ENCODE measurements at regions not wholly inside any gene's neighbourhood (a gene's known extent, or its start where the extent isn't known, plus 50 kb on each side); places are given as distances from the start of the nearest gene placed in this dataset.
"Not testable (repeated sequence)": the region's sequence is repeated elsewhere in the genome, so short reads cannot be mapped to it uniquely, and the experiment has no call there.

DNA sequence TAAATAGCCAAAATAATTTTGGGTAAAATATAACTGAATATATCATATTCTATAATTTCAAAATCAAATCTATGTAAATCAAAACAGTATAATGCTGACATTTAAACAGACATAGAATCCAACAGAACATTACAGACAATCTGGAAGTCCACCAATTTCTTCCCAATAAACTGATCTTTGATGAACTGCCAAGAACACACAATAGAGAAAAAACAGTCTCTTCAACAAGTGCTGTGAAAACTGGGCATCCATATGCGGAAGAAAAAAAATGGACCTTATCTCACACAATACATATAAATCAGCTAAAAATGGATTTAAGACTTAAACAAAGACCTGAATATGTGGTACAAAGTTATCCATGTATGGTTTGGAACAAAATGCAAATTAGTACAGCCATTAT lies 1022.7 kb downstream of the TMEM121 start (continued):
- TF ChIP-seq, protein P1, sequence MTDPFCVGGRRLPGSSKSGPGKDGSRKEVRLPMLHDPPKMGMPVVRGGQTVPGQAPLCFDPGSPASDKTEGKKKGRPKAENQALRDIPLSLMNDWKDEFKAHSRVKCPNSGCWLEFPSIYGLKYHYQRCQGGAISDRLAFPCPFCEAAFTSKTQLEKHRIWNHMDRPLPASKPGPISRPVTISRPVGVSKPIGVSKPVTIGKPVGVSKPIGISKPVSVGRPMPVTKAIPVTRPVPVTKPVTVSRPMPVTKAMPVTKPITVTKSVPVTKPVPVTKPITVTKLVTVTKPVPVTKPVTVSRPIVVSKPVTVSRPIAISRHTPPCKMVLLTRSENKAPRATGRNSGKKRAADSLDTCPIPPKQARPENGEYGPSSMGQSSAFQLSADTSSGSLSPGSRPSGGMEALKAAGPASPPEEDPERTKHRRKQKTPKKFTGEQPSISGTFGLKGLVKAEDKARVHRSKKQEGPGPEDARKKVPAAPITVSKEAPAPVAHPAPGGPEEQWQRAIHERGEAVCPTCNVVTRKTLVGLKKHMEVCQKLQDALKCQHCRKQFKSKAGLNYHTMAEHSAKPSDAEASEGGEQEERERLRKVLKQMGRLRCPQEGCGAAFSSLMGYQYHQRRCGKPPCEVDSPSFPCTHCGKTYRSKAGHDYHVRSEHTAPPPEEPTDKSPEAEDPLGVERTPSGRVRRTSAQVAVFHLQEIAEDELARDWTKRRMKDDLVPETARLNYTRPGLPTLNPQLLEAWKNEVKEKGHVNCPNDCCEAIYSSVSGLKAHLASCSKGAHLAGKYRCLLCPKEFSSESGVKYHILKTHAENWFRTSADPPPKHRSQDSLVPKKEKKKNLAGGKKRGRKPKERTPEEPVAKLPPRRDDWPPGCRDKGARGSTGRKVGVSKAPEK (CRISPR knock-in tag; IDR thresholded peaks at IDR 0.05; ENCODE audit: borderline replicate concordance), result no peak
- TF ChIP-seq JUNB (CRISPR knock-in tag; IDR thresholded peaks at IDR 0.05; ENCODE audit: borderline replicate concordance) (no peak), ZMAT3 (CRISPR knock-in tag; conservative IDR thresholded peaks at IDR 0.05) (no peak), NR1H2 (CRISPR knock-in tag; IDR thresholded peaks at IDR 0.05; ENCODE audit: borderline replicate concordance, low read depth) (no peak), TOE1 (CRISPR knock-in tag; IDR thresholded peaks at IDR 0.05) (no peak)
- TF ChIP-seq, protein P2, sequence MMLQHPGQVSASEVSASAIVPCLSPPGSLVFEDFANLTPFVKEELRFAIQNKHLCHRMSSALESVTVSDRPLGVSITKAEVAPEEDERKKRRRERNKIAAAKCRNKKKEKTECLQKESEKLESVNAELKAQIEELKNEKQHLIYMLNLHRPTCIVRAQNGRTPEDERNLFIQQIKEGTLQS (CRISPR knock-in tag; IDR thresholded peaks at IDR 0.05), result no peak

DNA sequence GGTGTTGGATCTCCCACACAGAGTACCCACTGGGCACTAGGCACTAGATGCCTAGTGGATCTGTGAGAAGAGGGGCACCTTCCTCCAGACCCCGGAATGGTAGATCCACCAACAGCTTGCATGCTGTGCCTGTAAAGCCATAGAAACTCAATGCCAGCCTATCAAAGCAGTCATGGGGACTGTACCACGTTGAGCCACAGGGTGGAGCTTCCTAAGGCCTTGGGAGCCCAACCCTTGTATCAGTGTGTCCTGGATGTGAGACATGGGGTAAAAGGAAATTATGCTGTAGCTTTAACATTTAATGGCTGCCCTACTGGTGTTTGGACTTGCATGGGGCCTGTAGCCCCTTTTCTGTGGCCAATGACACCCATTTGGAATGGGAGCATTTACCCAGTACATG lies 1024.9 kb downstream of the TMEM121 start:
- Histone ChIP-seq H4K20me1 (ENCODE audit: insufficient read depth, low read length) (no peaks in the 10 kb centered on the region), H2AFZ (ENCODE audit: low read length) (no peak overlapping the region), H3K9me3 (ENCODE audit: low read length) (no peaks in the 10 kb centered on the region), H3K27me3 (ENCODE audit: control insufficient read depth in 1 of 2, insufficient read depth in 2 of 2, low read length in 2 of 2) (no peaks in the 10 kb centered on the region; a peak in 1 of 5 replicates), H3K4me1 (ENCODE audit: insufficient read depth, low read length) (no peaks in the 10 kb centered on the region), H3K79me2 (ENCODE audit: insufficient read depth, low read length) (no peaks in the 10 kb centered on the region), H3K9ac (ENCODE audit: insufficient read depth, low read depth, low read length) (no peak overlapping the region), H3K4me3 (replicated peaks in 1 of 3; ENCODE audit: insufficient read depth in 1 of 3, low read depth in 2 of 3, low read length in 3 of 3) (no peak overlapping the region), H3K36me3 (replicated peaks in 1 of 2; ENCODE audit: control insufficient read depth in 1 of 2, insufficient read depth in 2 of 2, low read length in 2 of 2) (no peaks in the 10 kb centered on the region), H3K27ac (ENCODE audit: extremely low read length, insufficient read depth, low read length) (no peak overlapping the region), H3K4me2 (ENCODE audit: low read depth, low read length) (no peak overlapping the region)
- ChIA-PET CTCF (ENCODE audit: low intra/inter-chr PET ratio, low total read pairs) (no interaction called here), POLR2A (no interaction called here)
- FAIRE-seq (no peak), ATAC-seq (peak; percentile 63), DNase-seq (ENCODE audit: low spot score) (no peak)
- 0% methylated on average over 1 of the region's 2 CpGs for WGBS (ENCODE audit: low lambda C conversion rate)
- in situ Hi-C loops (cut with HindIII; ENCODE audit: extremely low pct_ligation_motif_present, low pct_unique_long_range_greater_than_20kb), result no loop called here
- BruUV-seq (replicated peaks), result no TSS peak
- intact Hi-C loops (cut with micrococcal nuclease; ENCODE audit: unreplicated experiment), result no loop called here
- TF ChIP-seq, protein P3, sequence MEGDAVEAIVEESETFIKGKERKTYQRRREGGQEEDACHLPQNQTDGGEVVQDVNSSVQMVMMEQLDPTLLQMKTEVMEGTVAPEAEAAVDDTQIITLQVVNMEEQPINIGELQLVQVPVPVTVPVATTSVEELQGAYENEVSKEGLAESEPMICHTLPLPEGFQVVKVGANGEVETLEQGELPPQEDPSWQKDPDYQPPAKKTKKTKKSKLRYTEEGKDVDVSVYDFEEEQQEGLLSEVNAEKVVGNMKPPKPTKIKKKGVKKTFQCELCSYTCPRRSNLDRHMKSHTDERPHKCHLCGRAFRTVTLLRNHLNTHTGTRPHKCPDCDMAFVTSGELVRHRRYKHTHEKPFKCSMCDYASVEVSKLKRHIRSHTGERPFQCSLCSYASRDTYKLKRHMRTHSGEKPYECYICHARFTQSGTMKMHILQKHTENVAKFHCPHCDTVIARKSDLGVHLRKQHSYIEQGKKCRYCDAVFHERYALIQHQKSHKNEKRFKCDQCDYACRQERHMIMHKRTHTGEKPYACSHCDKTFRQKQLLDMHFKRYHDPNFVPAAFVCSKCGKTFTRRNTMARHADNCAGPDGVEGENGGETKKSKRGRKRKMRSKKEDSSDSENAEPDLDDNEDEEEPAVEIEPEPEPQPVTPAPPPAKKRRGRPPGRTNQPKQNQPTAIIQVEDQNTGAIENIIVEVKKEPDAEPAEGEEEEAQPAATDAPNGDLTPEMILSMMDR (CRISPR knock-in tag; IDR thresholded peaks at IDR 0.05), result peak; percentile 30; the same call in 1 of the 2 replicates
- TF ChIP-seq ZNF547 (CRISPR knock-in tag; IDR thresholded peaks at IDR 0.05), result no peak

DNA sequence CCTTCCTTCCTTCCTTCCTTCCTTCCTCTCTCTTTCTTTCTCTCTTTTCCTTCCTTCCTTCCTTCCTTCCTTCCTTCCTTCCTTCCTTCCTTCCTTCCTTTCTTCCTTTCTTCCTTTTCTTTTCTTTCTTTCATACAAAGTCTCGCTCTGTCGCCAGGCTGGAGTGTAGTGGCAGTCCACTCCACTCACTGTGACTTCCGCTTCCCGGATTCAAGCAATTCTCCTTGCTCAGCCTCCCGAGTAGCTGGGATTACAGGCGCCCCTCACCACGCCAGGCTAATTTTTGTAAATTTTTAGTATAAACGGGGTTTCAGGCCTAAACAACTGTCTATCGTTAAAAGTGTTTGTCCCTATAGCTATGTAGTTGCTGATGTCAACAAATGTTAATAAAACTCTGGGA lies 1029.8 kb downstream of the TMEM121 start:
- H3K9me3 ChIP-seq (ENCODE audit: low read length); H3K9ac ChIP-seq (ENCODE audit: insufficient read depth, low read depth, low read length); H4K20me1 ChIP-seq (ENCODE audit: insufficient read depth, low read length); H3K27ac ChIP-seq (ENCODE audit: extremely low read length, insufficient read depth, low read length); in situ Hi-C loops (cut with HindIII; ENCODE audit: extremely low pct_ligation_motif_present, low pct_unique_long_range_greater_than_20kb); DNase-seq (ENCODE audit: low spot score); H3K4me3 ChIP-seq (replicated peaks in 1 of 3; ENCODE audit: insufficient read depth in 1 of 3, low read depth in 2 of 3, low read length in 3 of 3); intact Hi-C loops (cut with micrococcal nuclease; ENCODE audit: unreplicated experiment); ATAC-seq; H3K4me1 ChIP-seq (ENCODE audit: insufficient read depth, low read length); CTCF ChIA-PET (ENCODE audit: low intra/inter-chr PET ratio, low total read pairs); POLR2A ChIA-PET; H3K27me3 ChIP-seq (ENCODE audit: control insufficient read depth in 1 of 2, insufficient read depth in 2 of 2, low read length in 2 of 2); H3K36me3 ChIP-seq (replicated peaks in 1 of 2; ENCODE audit: control insufficient read depth in 1 of 2, insufficient read depth in 2 of 2, low read length in 2 of 2); H2AFZ ChIP-seq (ENCODE audit: low read length); H3K79me2 ChIP-seq (ENCODE audit: insufficient read depth, low read length); FAIRE-seq; BruUV-seq (replicated peaks); H3K4me2 ChIP-seq (ENCODE audit: low read depth, low read length): not testable (repeated sequence)
- WGBS (ENCODE audit: low lambda C conversion rate), result 56% methylated on average over 9 of the region's 9 CpGs

Measured in HepG2 (cell line).